ENCODE measurements at regions not wholly inside any gene's neighbourhood (a gene's known extent, or its start where the extent isn't known, plus 50 kb on each side); places are given as distances from the start of the nearest gene placed in this dataset.

DNA sequence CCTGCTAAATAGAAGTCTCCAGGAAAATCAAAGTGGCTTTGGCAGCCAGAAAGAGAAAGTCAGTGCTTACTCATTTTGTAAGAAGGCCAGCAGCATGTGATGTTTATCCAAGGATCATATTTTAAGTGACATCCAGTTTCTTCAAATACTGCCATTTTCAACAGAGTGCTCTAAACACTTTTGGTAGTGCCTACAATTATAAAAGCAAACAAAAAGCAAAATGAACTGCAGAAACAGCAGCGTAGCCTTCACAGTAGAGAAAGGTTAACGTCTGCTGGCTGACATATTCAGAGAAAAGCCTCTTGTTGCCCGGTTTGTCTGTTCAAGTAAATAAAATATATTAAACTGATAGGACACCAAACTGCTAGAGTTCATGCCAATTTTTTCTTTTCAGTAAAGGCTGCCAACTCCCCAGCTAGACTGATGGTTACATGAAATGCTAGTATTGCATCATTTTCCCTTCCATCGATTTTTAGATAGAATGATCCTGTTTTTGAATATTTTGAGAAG, 705.7 kb upstream of the SLC35B3 start:
- TF ChIP-seq ELF4 (CRISPR knock-in tag; IDR thresholded peaks at IDR 0.05; ENCODE audit: borderline replicate concordance) (no peak), FOXM1 (CRISPR knock-in tag; IDR thresholded peaks at IDR 0.05) (no peak), REPIN1 (CRISPR knock-in tag; IDR thresholded peaks at IDR 0.05; ENCODE audit: borderline replicate concordance, low read depth) (no peak)
- TF ChIP-seq, protein P1, sequence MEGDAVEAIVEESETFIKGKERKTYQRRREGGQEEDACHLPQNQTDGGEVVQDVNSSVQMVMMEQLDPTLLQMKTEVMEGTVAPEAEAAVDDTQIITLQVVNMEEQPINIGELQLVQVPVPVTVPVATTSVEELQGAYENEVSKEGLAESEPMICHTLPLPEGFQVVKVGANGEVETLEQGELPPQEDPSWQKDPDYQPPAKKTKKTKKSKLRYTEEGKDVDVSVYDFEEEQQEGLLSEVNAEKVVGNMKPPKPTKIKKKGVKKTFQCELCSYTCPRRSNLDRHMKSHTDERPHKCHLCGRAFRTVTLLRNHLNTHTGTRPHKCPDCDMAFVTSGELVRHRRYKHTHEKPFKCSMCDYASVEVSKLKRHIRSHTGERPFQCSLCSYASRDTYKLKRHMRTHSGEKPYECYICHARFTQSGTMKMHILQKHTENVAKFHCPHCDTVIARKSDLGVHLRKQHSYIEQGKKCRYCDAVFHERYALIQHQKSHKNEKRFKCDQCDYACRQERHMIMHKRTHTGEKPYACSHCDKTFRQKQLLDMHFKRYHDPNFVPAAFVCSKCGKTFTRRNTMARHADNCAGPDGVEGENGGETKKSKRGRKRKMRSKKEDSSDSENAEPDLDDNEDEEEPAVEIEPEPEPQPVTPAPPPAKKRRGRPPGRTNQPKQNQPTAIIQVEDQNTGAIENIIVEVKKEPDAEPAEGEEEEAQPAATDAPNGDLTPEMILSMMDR (CRISPR knock-in tag; IDR thresholded peaks at IDR 0.05) = no peak
- TF ChIP-seq, protein P2, sequence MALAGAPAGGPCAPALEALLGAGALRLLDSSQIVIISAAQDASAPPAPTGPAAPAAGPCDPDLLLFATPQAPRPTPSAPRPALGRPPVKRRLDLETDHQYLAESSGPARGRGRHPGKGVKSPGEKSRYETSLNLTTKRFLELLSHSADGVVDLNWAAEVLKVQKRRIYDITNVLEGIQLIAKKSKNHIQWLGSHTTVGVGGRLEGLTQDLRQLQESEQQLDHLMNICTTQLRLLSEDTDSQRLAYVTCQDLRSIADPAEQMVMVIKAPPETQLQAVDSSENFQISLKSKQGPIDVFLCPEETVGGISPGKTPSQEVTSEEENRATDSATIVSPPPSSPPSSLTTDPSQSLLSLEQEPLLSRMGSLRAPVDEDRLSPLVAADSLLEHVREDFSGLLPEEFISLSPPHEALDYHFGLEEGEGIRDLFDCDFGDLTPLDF (CRISPR knock-in tag; IDR thresholded peaks at IDR 0.05) = no peak

Data from HepG2 (cell line).